OCI-LY7 (cell line): ENCODE measurements at regions not wholly inside any gene's neighbourhood (a gene's known extent, or its start where the extent isn't known, plus 50 kb on each side); places are given as distances from the start of the nearest gene placed in this dataset.

Experiments used
- BruUV-seq: library from RNA; stranded (reverse); fragments of 400-500 nt; replicated peaks from 2 replicates; lab custom pipeline; 2021; lab: Mats Ljungman, UMichigan
- CTCF ChIA-PET: fragments of 300-600 bp; sonication (Branson Sonifier 250); formaldehyde crosslinking; loops from one replicate; lab custom pipeline; 2022; ENCODE audit warnings: antibody characterized with exemption; ENCODE audit not compliant: unreplicated experiment; lab: Charles Lee
- POLR2A ChIA-PET: fragments of 300-600 bp; sonication (Branson Sonifier 250); formaldehyde crosslinking; loops from one replicate; lab custom pipeline; 2022; ENCODE audit warnings: antibody characterized with exemption; lab: Charles Lee
- DNase-seq: peaks from one replicate; pipeline ENCODE4 v3.0.0-alpha.2; 2015; ENCODE audit warnings: low spot score
- H2AFZ ChIP-seq: fragments of 200-600 bp; sonication (generic), shearing (Covaris generic); 2 replicates; pipeline ENCODE4 v1.6.1; 2014; ENCODE audit warnings: mild to moderate bottlenecking, antibody characterized with exemption, low read length, moderate library complexity
- H3K27ac ChIP-seq: fragments of 200-600 bp; sonication (generic); 2 replicates; pipeline ENCODE4 v1.5.1; 2014; ENCODE audit warnings: mixed run types, low read depth, mild to moderate bottlenecking, moderate library complexity, low read length, inconsistent platforms; ENCODE audit not compliant: poor library complexity, severe bottlenecking
- H3K36me3 ChIP-seq: fragments of 200-600 bp; sonication (generic); 2 replicates; pipeline ENCODE4 v1.6.1; 2014; ENCODE audit warnings: mild to moderate bottlenecking, antibody characterized with exemption, low read length, moderate library complexity, mixed read lengths; ENCODE audit not compliant: insufficient read depth
- H3K4me1 ChIP-seq: fragments of 200-600 bp; sonication (generic); 2 replicates; pipeline ENCODE4 v1.5.1; 2014; ENCODE audit warnings: mild to moderate bottlenecking, low read length; ENCODE audit not compliant: insufficient read depth, poor library complexity, severe bottlenecking
- H3K4me2 ChIP-seq: fragments of 200-600 bp; sonication (generic); 2 replicates; pipeline ENCODE4 v1.6.1; 2014; ENCODE audit warnings: mild to moderate bottlenecking, low read length
- H3K4me3 ChIP-seq: fragments of 200-600 bp; sonication (generic); 2 replicates; pipeline ENCODE4 v1.5.1; 2014; ENCODE audit warnings: mild to moderate bottlenecking, low read depth, low read length; ENCODE audit not compliant: poor library complexity, severe bottlenecking
- H3K79me2 ChIP-seq: fragments of 200-600 bp; sonication (generic); 2 replicates; pipeline ENCODE4 v1.6.1; 2016; ENCODE audit warnings: low read depth, mild to moderate bottlenecking, low read length, moderate library complexity, mixed read lengths; ENCODE audit not compliant: insufficient read depth
- H3K9me2 ChIP-seq: fragments of 200-600 bp; sonication (generic); 2 replicates; pipeline ENCODE4 v1.6.1; 2016; ENCODE audit warnings: mild to moderate bottlenecking, low read length, mixed read lengths; ENCODE audit not compliant: insufficient read depth
- H3K9me3 ChIP-seq: fragments of 200-600 bp; sonication (generic); 2 replicates; pipeline ENCODE4 v1.6.1; 2014; ENCODE audit warnings: mild to moderate bottlenecking, mixed run types, low read length, mixed read lengths
- H4K20me1 ChIP-seq: fragments of 200-600 bp; sonication (generic); 2 replicates; pipeline ENCODE4 v1.6.1; 2014; ENCODE audit warnings: mild to moderate bottlenecking, antibody characterized with exemption, low read length, moderate library complexity, mixed read lengths; ENCODE audit not compliant: insufficient read depth
- EZH2phosphoT487 ChIP-seq: fragments of 200-600 bp; sonication (generic); IDR thresholded peaks from 2 replicates; pipeline ENCODE4 v1.6.1; 2018; ENCODE audit warnings: low read depth, borderline replicate concordance, mild to moderate bottlenecking, mixed run types, antibody characterized with exemption, low read length, moderate library complexity, mixed read lengths
- intact Hi-C: fragments of 100-400 bp; cut with micrococcal nuclease; formaldehyde crosslinking; loops from one replicate; pipeline ENCODE4 v1.10.0; 2022; ENCODE audit not compliant: unreplicated experiment
- TF ChIP-seq, protein P1 (sequence below): fragments of 200-600 bp; sonication (generic); conservative IDR thresholded peaks from 2 replicates; pipeline ENCODE4 v1.5.1; 2014; ENCODE audit warnings: mild to moderate bottlenecking, antibody characterized with exemption, low read length, moderate library complexity, mixed read lengths

DNA sequence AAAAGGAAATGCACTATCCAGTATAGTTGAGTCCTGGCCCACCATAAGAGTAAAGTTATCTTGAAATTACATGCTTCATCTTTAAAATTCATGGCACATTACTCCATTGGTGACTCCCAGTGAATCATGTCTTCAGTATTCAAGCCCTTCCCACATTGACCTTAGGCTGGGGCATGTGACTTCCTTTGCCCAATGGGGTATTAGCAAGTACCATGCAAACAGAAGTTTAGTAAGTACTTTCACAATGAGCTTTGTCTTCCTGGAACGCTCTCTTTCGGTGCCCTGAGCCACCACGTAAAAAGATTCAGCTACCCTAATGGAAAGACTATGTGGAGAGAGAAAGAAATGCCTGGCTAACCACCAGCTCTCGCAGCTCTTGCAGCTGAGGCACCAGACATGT is 235.4 kb downstream of the HNRNPD start:
- no peaks in the 10 kb centered on the region for H4K20me1 ChIP-seq
- no peaks in the 10 kb centered on the region for H3K36me3 ChIP-seq
- BruUV-seq: no TSS peak
- H2AFZ ChIP-seq: no peak overlapping the region
- ChIA-PET CTCF (no interaction called here), POLR2A (interaction anchor here (0.6 to 1.6 kb wide), 3 partner anchors 10 to 1183 kb away, joined by 3 to 6 read pairs (median 5); no protein-coding TSS in a partner anchor)
- no peak overlapping the region for H3K4me3 ChIP-seq
- no peaks in the 10 kb centered on the region for H3K79me2 ChIP-seq
- H3K9me3 ChIP-seq: no peaks in the 10 kb centered on the region
- intact Hi-C loops: no loop called here
- H3K27ac ChIP-seq: no peak overlapping the region
- no peak overlapping the region for H3K4me2 ChIP-seq
- peaks cover 5% of the 10 kb centered on the region for H3K4me1 ChIP-seq
- no peak for DNase-seq
- no peaks in the 10 kb centered on the region for H3K9me2 ChIP-seq
- TF ChIP-seq EZH2phosphoT487: no peak
- TF ChIP-seq, protein P1, sequence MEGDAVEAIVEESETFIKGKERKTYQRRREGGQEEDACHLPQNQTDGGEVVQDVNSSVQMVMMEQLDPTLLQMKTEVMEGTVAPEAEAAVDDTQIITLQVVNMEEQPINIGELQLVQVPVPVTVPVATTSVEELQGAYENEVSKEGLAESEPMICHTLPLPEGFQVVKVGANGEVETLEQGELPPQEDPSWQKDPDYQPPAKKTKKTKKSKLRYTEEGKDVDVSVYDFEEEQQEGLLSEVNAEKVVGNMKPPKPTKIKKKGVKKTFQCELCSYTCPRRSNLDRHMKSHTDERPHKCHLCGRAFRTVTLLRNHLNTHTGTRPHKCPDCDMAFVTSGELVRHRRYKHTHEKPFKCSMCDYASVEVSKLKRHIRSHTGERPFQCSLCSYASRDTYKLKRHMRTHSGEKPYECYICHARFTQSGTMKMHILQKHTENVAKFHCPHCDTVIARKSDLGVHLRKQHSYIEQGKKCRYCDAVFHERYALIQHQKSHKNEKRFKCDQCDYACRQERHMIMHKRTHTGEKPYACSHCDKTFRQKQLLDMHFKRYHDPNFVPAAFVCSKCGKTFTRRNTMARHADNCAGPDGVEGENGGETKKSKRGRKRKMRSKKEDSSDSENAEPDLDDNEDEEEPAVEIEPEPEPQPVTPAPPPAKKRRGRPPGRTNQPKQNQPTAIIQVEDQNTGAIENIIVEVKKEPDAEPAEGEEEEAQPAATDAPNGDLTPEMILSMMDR: no peak

DNA sequence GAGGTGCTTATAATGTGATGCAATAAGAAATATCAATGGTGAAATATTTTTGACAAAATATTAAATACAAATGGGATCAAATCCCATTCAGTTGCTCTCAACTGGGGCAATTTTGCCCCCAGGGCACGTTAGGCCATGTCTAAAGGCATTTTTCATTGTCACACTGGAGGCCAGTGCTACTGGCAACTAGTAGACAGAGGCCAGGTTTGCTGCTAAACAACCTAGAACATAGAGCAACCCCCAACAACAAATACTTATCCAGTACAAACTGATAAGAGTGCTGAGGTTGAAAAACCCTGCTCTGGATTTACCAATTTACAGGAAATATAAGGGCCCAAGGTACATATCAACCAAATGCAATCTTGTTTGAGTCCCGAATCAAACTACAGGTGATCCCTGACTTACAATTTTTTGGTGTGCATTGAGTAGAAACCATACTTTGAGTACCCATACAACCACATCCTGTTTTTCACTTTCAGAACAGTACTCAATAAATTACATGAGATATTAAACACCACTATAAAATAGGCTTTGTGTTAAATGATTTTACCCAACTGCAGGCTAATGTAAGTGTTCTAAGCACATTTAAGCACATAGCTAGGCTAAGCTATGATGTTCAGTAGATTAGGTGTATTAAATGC is 237.5 kb downstream of the HNRNPD start:
- no peaks in the 10 kb centered on the region for H3K79me2 ChIP-seq
- peaks cover 5% of the 10 kb centered on the region for H3K4me1 ChIP-seq
- no peaks in the 10 kb centered on the region for H3K9me3 ChIP-seq
- H4K20me1 ChIP-seq: no peaks in the 10 kb centered on the region
- ChIA-PET CTCF (no interaction called here), POLR2A (no interaction called here)
- DNase-seq: peak; percentile 15
- H3K27ac ChIP-seq: no peak overlapping the region
- H3K36me3 ChIP-seq: no peaks in the 10 kb centered on the region
- no peak overlapping the region for H2AFZ ChIP-seq
- H3K9me2 ChIP-seq: no peaks in the 10 kb centered on the region
- no peak overlapping the region for H3K4me3 ChIP-seq
- intact Hi-C loops: no loop called here
- H3K4me2 ChIP-seq: no peak overlapping the region
- no TSS peak for BruUV-seq
- no peak for TF ChIP-seq EZH2phosphoT487
- TF ChIP-seq, protein P1: no peak

- BruUV-seq: no TSS peak
- TF ChIP-seq, protein P1: no peak
- no peak for TF ChIP-seq EZH2phosphoT487
These were observed 245.4 kb downstream of the HNRNPD start for GRCh38 chr4:82128355-82128754.

More at GRCh38 chr4:82128355-82128754, 245.4 kb downstream of the HNRNPD start:
- H2AFZ ChIP-seq: no peak overlapping the region
- H3K9me3 ChIP-seq: no peaks in the 10 kb centered on the region
- H3K4me3 ChIP-seq: no peak overlapping the region
- DNase-seq: no peak
- no peaks in the 10 kb centered on the region for H3K36me3 ChIP-seq
- H3K4me1 ChIP-seq: no peaks in the 10 kb centered on the region
- intact Hi-C loops: no loop called here
- H3K79me2 ChIP-seq: no peaks in the 10 kb centered on the region
- H3K27ac ChIP-seq: no peak overlapping the region
- H3K4me2 ChIP-seq: no peak overlapping the region
- no peaks in the 10 kb centered on the region for H4K20me1 ChIP-seq
- ChIA-PET POLR2A (interaction anchor here (0.7 to 0.9 kb wide), 2 partner anchors 10 to 1949 kb away, joined by 3 to 5 read pairs; no protein-coding TSS in a partner anchor), CTCF (no interaction called here)
- H3K9me2 ChIP-seq: no peaks in the 10 kb centered on the region
